ENCODE measurements at regions not wholly inside any gene's neighbourhood (a gene's known extent, or its start where the extent isn't known, plus 50 kb on each side); places are given as distances from the start of the nearest gene placed in this dataset.

DNA sequence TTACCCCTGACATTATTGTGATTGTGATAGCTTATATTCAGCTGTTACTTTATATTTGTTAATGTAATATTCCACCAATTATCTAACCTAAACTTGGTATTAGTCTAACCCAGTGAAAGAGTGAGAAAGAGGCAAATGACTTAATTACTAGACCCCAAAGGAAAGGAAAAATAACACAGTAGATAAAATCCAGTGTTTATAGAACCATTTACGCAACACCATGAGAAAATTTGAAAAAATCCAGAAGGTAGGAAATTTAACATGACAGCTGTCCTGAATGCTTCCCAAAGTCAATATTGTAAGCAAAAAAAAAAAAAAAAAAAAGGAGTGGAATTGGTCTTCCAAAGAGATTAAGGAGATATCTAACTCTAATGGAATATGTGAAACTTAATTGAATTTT, 741.5 kb upstream of the GHITM start:
- H3K27ac Mint-ChIP-seq, result no peak overlapping the region
- H3K36me3 Mint-ChIP-seq (ENCODE audit: low read depth), result no peaks in the 10 kb centered on the region
- no peaks in the 10 kb centered on the region for H3K4me1 Mint-ChIP-seq (ENCODE audit: low read depth)
- no peaks in the 10 kb centered on the region for H3K27me3 Mint-ChIP-seq
- no peaks in the 10 kb centered on the region for H3K9me3 Mint-ChIP-seq
- no peak for DNase-seq
- H3K4me3 Mint-ChIP-seq, result no peak overlapping the region

GRCh38 chr10:83410570-83410969, 728.7 kb upstream of the GHITM start:
- no peak for DNase-seq
- no peak overlapping the region for H3K4me3 Mint-ChIP-seq
- H3K36me3 Mint-ChIP-seq (ENCODE audit: low read depth), result no peaks in the 10 kb centered on the region
- no peaks in the 10 kb centered on the region for H3K4me1 Mint-ChIP-seq (ENCODE audit: low read depth)
- H3K9me3 Mint-ChIP-seq, result peaks cover 11% of the 10 kb centered on the region
- H3K27me3 Mint-ChIP-seq, result no peaks in the 10 kb centered on the region
- no peak overlapping the region for H3K27ac Mint-ChIP-seq

DNA sequence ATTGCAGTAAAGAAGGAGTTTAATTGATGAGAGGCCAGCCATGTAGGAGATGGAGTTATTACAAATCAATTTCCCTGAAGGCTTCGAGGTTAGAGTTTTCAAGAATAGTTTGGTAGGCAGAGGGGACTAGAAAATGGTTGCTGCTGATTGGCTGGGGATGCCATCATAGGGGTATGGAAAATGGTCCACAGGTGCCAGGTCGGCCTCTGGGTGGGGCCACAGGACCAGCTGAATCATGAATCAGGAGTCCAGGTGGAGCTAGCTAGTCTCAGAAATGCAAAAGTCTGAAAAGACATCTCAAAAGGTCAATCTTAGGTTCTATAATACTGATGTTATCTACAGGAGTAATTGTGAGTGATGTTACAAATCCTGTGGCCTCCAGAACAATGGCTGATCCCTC, 714.0 kb upstream of the GHITM start:
- Mint-ChIP-seq H3K4me3 (no peak overlapping the region), H3K36me3 (ENCODE audit: low read depth) (no peaks in the 10 kb centered on the region), H3K27ac (no peak overlapping the region), H3K27me3 (no peaks in the 10 kb centered on the region), H3K9me3 (peaks cover 5% of the 10 kb centered on the region), H3K4me1 (ENCODE audit: low read depth) (no peaks in the 10 kb centered on the region)
- no peak for DNase-seq

DNA sequence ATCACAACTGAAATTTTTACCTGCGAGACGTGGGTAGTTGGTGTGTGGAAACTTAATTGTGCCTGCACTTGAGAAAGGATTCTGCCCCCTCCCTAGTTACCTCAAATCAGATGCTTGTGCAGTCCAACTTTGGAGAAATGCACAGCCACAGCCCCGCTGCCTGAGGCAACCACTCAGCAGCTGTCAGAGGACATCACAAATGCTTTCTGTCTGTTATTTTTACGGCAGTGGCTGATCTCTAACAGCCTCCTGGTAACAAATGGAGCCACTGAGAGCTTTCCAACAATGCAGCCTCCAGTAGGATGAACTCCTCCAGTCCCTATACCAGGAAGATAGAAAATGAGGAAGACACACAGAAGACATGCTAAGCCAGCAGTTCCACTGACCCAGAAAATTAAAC, 712.2 kb upstream of the GHITM start:
- H3K36me3 Mint-ChIP-seq (ENCODE audit: low read depth), result no peaks in the 10 kb centered on the region
- H3K4me1 Mint-ChIP-seq (ENCODE audit: low read depth), result no peaks in the 10 kb centered on the region
- H3K27ac Mint-ChIP-seq, result no peak overlapping the region
- H3K27me3 Mint-ChIP-seq, result no peaks in the 10 kb centered on the region
- no peak for DNase-seq
- peaks cover 5% of the 10 kb centered on the region for H3K9me3 Mint-ChIP-seq
- no peak overlapping the region for H3K4me3 Mint-ChIP-seq

- no peak for DNase-seq
- Mint-ChIP-seq H3K27me3 (no peaks in the 10 kb centered on the region), H3K9me3 (peaks cover 10% of the 10 kb centered on the region), H3K4me1 (ENCODE audit: low read depth) (no peaks in the 10 kb centered on the region), H3K4me3 (no peak overlapping the region), H3K36me3 (ENCODE audit: low read depth) (no peaks in the 10 kb centered on the region), H3K27ac (no peak overlapping the region)
Measured at GRCh38 chr10:83432261-83433045, 706.9 kb upstream of the GHITM start.

- peaks cover 8% of the 10 kb centered on the region for H3K9me3 Mint-ChIP-seq
- no peak overlapping the region for H3K4me3 Mint-ChIP-seq
- no peaks in the 10 kb centered on the region for H3K36me3 Mint-ChIP-seq (ENCODE audit: low read depth)
- no peak for DNase-seq
- H3K4me1 Mint-ChIP-seq (ENCODE audit: low read depth), result no peaks in the 10 kb centered on the region
- H3K27ac Mint-ChIP-seq, result no peak overlapping the region
- H3K27me3 Mint-ChIP-seq, result no peaks in the 10 kb centered on the region
Measured at GRCh38 chr10:83433705-83434104, 705.6 kb upstream of the GHITM start.

DNA sequence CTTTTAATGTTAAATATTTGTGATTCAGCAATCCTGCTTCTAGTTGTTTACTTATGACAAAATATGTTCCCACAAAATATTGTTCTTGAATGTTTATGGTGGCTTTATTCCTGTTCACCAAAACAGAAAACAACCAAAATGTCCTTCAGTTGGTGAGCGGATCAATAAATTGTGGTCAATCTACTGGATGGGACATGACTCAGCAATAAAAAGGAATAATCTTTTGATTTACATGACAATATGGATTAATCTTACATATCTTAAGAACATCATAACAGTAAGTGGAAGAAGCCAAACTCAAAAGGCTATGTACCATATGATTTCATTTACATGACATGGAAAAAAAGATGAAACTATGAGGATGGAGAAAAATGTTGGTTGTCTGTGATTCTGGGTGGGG, 691.3 kb upstream of the GHITM start:
- H3K27me3 Mint-ChIP-seq, result no peaks in the 10 kb centered on the region
- no peaks in the 10 kb centered on the region for H3K4me1 Mint-ChIP-seq (ENCODE audit: low read depth)
- H3K4me3 Mint-ChIP-seq, result no peak overlapping the region
- DNase-seq, result no peak
- no peaks in the 10 kb centered on the region for H3K36me3 Mint-ChIP-seq (ENCODE audit: low read depth)
- H3K9me3 Mint-ChIP-seq, result peaks cover 14% of the 10 kb centered on the region
- no peak overlapping the region for H3K27ac Mint-ChIP-seq

- no peak for DNase-seq
- H3K4me1 Mint-ChIP-seq (ENCODE audit: low read depth), result no peaks in the 10 kb centered on the region
- no peak overlapping the region for H3K27ac Mint-ChIP-seq
- H3K9me3 Mint-ChIP-seq, result peaks cover 8% of the 10 kb centered on the region
- H3K36me3 Mint-ChIP-seq (ENCODE audit: low read depth), result no peaks in the 10 kb centered on the region
- no peak overlapping the region for H3K4me3 Mint-ChIP-seq
- H3K27me3 Mint-ChIP-seq, result no peaks in the 10 kb centered on the region
Measured at GRCh38 chr10:83458611-83459010, 680.7 kb upstream of the GHITM start.

DNA sequence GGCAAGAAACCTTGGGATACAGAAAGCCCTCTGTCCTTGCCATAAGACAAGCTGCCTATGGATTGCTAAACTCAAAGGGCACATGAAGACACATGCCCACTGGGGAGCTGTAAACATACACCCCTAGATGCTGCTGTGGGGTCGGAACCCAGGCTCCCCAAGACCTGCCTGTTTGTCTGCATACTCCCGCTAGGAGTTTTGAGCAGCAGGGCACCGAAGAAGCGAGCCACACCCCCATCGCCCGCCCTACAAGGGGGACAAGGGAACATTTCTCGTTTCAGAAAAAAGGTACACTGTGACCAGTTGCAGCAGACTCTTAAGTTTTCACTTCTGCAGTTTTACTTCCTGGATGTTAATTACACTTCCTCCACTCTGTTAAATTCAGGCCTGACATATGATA, 680.2 kb upstream of the GHITM start:
- H3K36me3 Mint-ChIP-seq (ENCODE audit: low read depth), result no peaks in the 10 kb centered on the region
- H3K27ac Mint-ChIP-seq, result no peak overlapping the region
- peaks cover 10% of the 10 kb centered on the region for H3K9me3 Mint-ChIP-seq
- H3K4me3 Mint-ChIP-seq, result no peak overlapping the region
- H3K27me3 Mint-ChIP-seq, result no peaks in the 10 kb centered on the region
- DNase-seq, result no peak
- H3K4me1 Mint-ChIP-seq (ENCODE audit: low read depth), result no peaks in the 10 kb centered on the region

- no peaks in the 10 kb centered on the region for H3K4me1 Mint-ChIP-seq (ENCODE audit: low read depth)
- H3K9me3 Mint-ChIP-seq, result peaks cover 16% of the 10 kb centered on the region
- H3K4me3 Mint-ChIP-seq, result no peak overlapping the region
- H3K27me3 Mint-ChIP-seq, result no peaks in the 10 kb centered on the region
- H3K27ac Mint-ChIP-seq, result no peak overlapping the region
- no peaks in the 10 kb centered on the region for H3K36me3 Mint-ChIP-seq (ENCODE audit: low read depth)
- no peak for DNase-seq
Measured at GRCh38 chr10:83469728-83470331, 669.5 kb upstream of the GHITM start.

- H3K9me3 Mint-ChIP-seq, result peaks cover 15% of the 10 kb centered on the region
- no peak for DNase-seq
- no peaks in the 10 kb centered on the region for H3K4me1 Mint-ChIP-seq (ENCODE audit: low read depth)
- H3K27ac Mint-ChIP-seq, result no peak overlapping the region
- H3K4me3 Mint-ChIP-seq, result no peak overlapping the region
- H3K36me3 Mint-ChIP-seq (ENCODE audit: low read depth), result no peaks in the 10 kb centered on the region
- no peaks in the 10 kb centered on the region for H3K27me3 Mint-ChIP-seq
Measured at GRCh38 chr10:83476211-83476610, 663.1 kb upstream of the GHITM start.

DNA sequence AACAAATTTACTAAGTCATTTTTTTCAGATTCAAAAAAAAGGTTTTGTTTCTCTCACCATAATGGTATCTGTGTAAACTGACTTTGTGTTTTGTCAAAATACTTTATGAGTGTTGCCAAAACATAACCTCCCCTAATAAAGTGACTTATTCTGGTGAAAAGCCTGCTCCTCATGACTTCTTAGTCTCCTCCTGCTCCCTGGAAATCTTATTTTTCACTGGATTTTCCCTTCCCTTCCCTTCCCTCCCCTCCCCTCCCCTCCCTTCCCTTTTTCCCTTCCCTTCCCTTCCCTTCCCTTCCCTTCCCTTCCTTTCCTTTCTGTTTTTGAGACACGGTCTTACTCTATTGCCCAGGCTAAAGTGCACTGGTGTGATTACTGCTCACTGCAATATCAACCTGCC, 650.1 kb upstream of the GHITM start:
- Mint-ChIP-seq H3K36me3 (ENCODE audit: low read depth) (no peaks in the 10 kb centered on the region), H3K27me3 (no peaks in the 10 kb centered on the region), H3K4me3 (no peak overlapping the region), H3K27ac (no peak overlapping the region), H3K9me3 (peaks cover 3% of the 10 kb centered on the region), H3K4me1 (ENCODE audit: low read depth) (no peaks in the 10 kb centered on the region)
- no peak for DNase-seq

DNA sequence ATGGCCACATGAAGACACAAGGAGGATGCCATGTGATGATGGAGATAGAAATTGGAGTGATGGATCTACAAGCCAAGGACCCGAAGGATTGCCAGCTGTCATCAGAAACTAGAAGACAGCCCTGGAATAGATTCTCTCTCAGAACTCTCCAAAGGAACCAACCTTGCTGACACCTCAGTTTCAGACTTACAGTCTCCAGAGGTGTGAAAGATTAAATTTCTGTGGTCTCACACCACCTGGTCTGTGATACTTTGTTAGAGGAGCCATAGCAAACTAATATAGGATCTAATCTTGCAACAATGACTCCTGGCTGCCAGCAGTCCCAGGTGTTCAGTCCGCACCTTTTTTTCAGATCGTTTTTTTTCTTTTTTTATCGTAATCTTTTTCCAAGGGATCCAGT, 647.3 kb upstream of the GHITM start:
- Mint-ChIP-seq H3K4me3 (no peak overlapping the region), H3K36me3 (ENCODE audit: low read depth) (no peaks in the 10 kb centered on the region), H3K27me3 (no peaks in the 10 kb centered on the region), H3K4me1 (ENCODE audit: low read depth) (no peaks in the 10 kb centered on the region), H3K9me3 (peaks cover 6% of the 10 kb centered on the region), H3K27ac (no peak overlapping the region)
- DNase-seq, result no peak

GRCh38 chr10:83512681-83513080, 626.6 kb upstream of the GHITM start:
- DNase-seq, result no peak
- Mint-ChIP-seq H3K27me3 (no peaks in the 10 kb centered on the region), H3K4me1 (ENCODE audit: low read depth) (no peaks in the 10 kb centered on the region), H3K36me3 (ENCODE audit: low read depth) (no peaks in the 10 kb centered on the region), H3K9me3 (peaks cover 6% of the 10 kb centered on the region), H3K4me3 (no peak overlapping the region), H3K27ac (no peak overlapping the region)

DNA sequence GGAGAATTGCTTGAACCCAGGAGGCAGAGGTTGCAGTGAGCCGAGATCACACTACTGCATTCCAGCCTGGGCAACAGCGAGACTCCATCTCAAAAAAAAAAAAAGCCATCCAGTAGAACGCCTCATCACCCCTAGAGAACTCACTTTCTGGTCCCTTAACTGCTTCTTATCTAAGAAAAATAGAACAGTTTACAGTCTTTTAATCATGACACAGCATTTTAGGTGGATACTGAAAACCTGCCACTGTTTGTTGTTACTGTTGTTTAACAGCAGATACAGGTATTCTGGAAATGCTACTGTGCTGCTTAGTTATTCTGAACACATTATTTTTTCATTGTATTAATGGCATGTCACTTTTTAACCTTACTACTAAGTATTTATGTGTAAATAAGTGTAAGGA, 624.3 kb upstream of the GHITM start:
- Mint-ChIP-seq H3K27me3 (no peaks in the 10 kb centered on the region), H3K27ac (no peak overlapping the region), H3K36me3 (ENCODE audit: low read depth) (no peaks in the 10 kb centered on the region), H3K4me3 (no peak overlapping the region), H3K4me1 (ENCODE audit: low read depth) (no peaks in the 10 kb centered on the region), H3K9me3 (peaks cover 6% of the 10 kb centered on the region)
- DNase-seq, result no peak

Measured in activated T-cell treated with anti-CD3 and anti-CD28 coated beads, Interleukin-2, amount 50 U/mL, for 24 hours (primary cell).